ENCODE measurements at regions not wholly inside any gene's neighbourhood (a gene's known extent, or its start where the extent isn't known, plus 50 kb on each side); places are given as distances from the start of the nearest gene placed in this dataset.

DNA sequence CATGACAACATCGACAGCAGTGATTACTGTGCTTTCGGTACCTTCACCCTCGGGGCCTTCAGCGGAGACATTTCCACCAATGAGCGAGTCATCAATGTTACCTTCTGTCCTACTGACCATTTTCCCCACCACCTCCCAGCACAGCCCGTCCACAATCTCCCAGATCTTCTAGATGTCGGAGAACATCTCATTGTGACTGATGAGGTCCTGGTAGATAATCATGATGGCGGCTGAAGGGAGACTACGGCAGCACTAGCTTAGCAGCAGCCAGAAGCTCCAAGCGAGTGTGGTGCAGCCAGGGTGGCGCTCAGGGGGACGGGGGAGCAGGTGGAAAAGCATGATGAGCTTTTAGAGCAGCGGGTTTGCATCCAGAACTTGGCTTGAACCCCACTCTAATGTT lies 379.0 kb downstream of the TLR4 start:
- H3K36me3 Mint-ChIP-seq: no peaks in the 10 kb centered on the region
- intact Hi-C loops (cut with micrococcal nuclease): no loop called here
- no peak overlapping the region for H3K27ac Mint-ChIP-seq
- H3K4me3 ChIP-seq (ENCODE audit: low read length): no peak overlapping the region
- TF ChIP-seq, protein P1, sequence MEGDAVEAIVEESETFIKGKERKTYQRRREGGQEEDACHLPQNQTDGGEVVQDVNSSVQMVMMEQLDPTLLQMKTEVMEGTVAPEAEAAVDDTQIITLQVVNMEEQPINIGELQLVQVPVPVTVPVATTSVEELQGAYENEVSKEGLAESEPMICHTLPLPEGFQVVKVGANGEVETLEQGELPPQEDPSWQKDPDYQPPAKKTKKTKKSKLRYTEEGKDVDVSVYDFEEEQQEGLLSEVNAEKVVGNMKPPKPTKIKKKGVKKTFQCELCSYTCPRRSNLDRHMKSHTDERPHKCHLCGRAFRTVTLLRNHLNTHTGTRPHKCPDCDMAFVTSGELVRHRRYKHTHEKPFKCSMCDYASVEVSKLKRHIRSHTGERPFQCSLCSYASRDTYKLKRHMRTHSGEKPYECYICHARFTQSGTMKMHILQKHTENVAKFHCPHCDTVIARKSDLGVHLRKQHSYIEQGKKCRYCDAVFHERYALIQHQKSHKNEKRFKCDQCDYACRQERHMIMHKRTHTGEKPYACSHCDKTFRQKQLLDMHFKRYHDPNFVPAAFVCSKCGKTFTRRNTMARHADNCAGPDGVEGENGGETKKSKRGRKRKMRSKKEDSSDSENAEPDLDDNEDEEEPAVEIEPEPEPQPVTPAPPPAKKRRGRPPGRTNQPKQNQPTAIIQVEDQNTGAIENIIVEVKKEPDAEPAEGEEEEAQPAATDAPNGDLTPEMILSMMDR (IDR thresholded peaks at IDR 0.05): no peak
- no peaks in the 10 kb centered on the region for H3K4me1 Mint-ChIP-seq
- H3K27me3 Mint-ChIP-seq (ENCODE audit: low read depth in 2 of 2): no peaks in the 10 kb centered on the region
- WGBS (ENCODE audit: insufficient coverage): 93% methylated on average over 12 of the region's 13 CpGs
- H3K36me3 ChIP-seq (ENCODE audit: control insufficient read depth, insufficient read depth, low read length): no peaks in the 10 kb centered on the region
- H3K4me3 Mint-ChIP-seq: no peak overlapping the region
- DNase-seq (no peak), ATAC-seq (no peak)
- H3K4me1 ChIP-seq (ENCODE audit: control insufficient read depth, insufficient read depth, low read length): no peaks in the 10 kb centered on the region
- no peak overlapping the region for H3K27ac ChIP-seq (ENCODE audit: low read length)
- H3K9me3 Mint-ChIP-seq: no peaks in the 10 kb centered on the region
- H3K27me3 ChIP-seq (ENCODE audit: control insufficient read depth, insufficient read depth, low read length): no peaks in the 10 kb centered on the region
- no peaks in the 10 kb centered on the region for H3K9me3 ChIP-seq (ENCODE audit: control insufficient read depth, insufficient read depth, low read length)

DNA sequence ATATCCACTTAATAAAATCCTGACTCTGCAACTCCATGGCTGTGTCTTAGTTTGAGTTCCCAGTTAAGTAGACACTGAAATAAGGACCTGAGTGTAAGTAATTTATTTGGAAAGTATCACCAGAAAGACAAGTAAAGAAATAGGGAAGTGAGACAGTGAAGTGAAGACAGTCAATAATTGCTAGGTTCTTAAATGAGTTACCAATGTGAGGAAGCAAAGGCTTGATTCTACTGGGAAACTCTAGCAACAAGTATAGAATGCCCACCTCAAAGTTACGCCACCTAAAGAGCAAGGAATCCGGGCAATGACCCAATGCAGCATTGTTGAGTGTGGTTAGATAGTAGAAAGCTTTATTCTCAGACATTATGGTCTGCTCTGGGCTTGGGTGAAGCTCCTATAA lies 383.9 kb downstream of the TLR4 start:
- DNase-seq (no peak), ATAC-seq (no peak)
- Mint-ChIP-seq H3K27ac (no peak overlapping the region), H3K4me1 (no peaks in the 10 kb centered on the region), H3K9me3 (no peaks in the 10 kb centered on the region), H3K27me3 (ENCODE audit: low read depth in 2 of 2) (no peaks in the 10 kb centered on the region), H3K4me3 (no peak overlapping the region), H3K36me3 (no peaks in the 10 kb centered on the region)
- intact Hi-C loops (cut with micrococcal nuclease): no loop called here
- H3K27ac ChIP-seq (ENCODE audit: low read length): no peak overlapping the region
- H3K36me3 ChIP-seq (ENCODE audit: control insufficient read depth, insufficient read depth, low read length): no peaks in the 10 kb centered on the region
- no peaks in the 10 kb centered on the region for H3K9me3 ChIP-seq (ENCODE audit: control insufficient read depth, insufficient read depth, low read length)
- WGBS (ENCODE audit: insufficient coverage): 92% methylated on average over 2 of the region's 2 CpGs
- no peaks in the 10 kb centered on the region for H3K4me1 ChIP-seq (ENCODE audit: control insufficient read depth, insufficient read depth, low read length)
- H3K27me3 ChIP-seq (ENCODE audit: control insufficient read depth, insufficient read depth, low read length): no peaks in the 10 kb centered on the region
- TF ChIP-seq, protein P1 (IDR thresholded peaks at IDR 0.05): no peak
- no peak overlapping the region for H3K4me3 ChIP-seq (ENCODE audit: low read length)

DNA sequence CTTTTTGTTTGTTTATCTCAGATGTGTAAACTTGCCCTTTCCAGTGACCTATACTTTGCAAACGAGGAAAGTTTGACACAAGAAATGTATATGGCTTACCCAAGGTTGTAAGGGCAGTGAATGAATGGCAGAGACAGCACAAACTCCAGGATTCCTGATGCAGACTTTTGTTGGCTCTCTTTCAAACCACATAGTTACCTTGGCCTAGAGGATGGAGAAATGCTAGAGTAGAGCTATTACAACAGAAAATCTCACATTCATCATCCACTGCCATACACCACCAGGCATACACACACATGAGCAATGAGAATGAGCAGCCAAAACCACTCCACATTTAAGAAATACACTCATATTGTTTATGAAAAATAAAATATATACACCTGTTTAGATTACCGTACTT lies 387.0 kb downstream of the TLR4 start:
- Histone ChIP-seq H3K36me3 (ENCODE audit: control insufficient read depth, insufficient read depth, low read length) (no peaks in the 10 kb centered on the region), H3K9me3 (ENCODE audit: control insufficient read depth, insufficient read depth, low read length) (no peaks in the 10 kb centered on the region), H3K4me1 (ENCODE audit: control insufficient read depth, insufficient read depth, low read length) (no peaks in the 10 kb centered on the region), H3K27ac (ENCODE audit: low read length) (no peak overlapping the region), H3K4me3 (ENCODE audit: low read length) (no peak overlapping the region), H3K27me3 (ENCODE audit: control insufficient read depth, insufficient read depth, low read length) (no peaks in the 10 kb centered on the region)
- Mint-ChIP-seq H3K4me3 (no peak overlapping the region), H3K4me1 (no peaks in the 10 kb centered on the region), H3K9me3 (no peaks in the 10 kb centered on the region), H3K36me3 (no peaks in the 10 kb centered on the region), H3K27me3 (ENCODE audit: low read depth in 2 of 2) (no peaks in the 10 kb centered on the region), H3K27ac (no peak overlapping the region)
- TF ChIP-seq, protein P1 (IDR thresholded peaks at IDR 0.05): no peak
- DNase-seq (no peak), ATAC-seq (no peak)
- intact Hi-C loops (cut with micrococcal nuclease): no loop called here
- 82% methylated on average over 2 of the region's 2 CpGs for WGBS (ENCODE audit: insufficient coverage)

DNA sequence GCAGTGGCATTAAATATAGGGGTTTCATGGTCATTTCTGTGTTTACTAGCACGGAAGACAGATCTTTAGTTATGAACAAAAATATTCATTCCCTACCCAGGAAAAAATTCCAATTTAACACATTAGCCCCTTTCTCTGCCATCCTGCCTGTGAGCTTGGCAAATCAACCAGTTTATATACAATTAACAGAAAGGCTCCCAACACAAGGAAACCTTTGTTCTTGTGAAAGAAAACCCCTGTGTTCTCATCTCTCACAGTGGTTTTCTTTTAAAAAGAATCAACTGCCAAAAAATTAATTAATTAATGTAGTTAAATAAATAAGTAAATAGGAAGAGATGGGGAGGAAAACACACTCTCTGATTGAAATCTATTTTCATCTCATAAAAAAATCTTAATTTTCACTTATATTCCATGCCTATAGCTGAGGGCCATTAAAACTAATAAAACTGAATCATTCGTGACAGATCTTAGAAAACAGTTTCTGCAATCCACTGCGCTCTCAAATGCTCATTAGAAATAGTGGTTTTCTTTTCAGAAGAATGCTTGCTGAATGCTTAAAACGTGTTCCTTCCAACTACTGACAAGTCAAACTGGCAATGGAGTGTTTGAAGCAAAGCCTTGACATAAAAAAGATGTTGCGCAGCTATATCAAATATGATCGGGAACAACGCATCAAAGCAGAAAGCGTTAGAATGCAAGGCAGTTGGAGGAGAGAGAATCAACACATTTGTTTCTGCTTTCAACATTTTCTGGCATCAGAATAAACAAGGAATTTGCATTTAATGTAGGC lies 387.7 kb downstream of the TLR4 start:
- Mint-ChIP-seq H3K9me3 (no peaks in the 10 kb centered on the region), H3K27ac (no peak overlapping the region), H3K4me3 (no peak overlapping the region), H3K27me3 (ENCODE audit: low read depth in 2 of 2) (no peaks in the 10 kb centered on the region), H3K4me1 (no peaks in the 10 kb centered on the region), H3K36me3 (no peaks in the 10 kb centered on the region)
- Histone ChIP-seq H3K27me3 (ENCODE audit: control insufficient read depth, insufficient read depth, low read length) (no peaks in the 10 kb centered on the region), H3K27ac (ENCODE audit: low read length) (no peak overlapping the region), H3K36me3 (ENCODE audit: control insufficient read depth, insufficient read depth, low read length) (no peaks in the 10 kb centered on the region), H3K4me1 (ENCODE audit: control insufficient read depth, insufficient read depth, low read length) (no peaks in the 10 kb centered on the region), H3K4me3 (ENCODE audit: low read length) (no peak overlapping the region), H3K9me3 (ENCODE audit: control insufficient read depth, insufficient read depth, low read length) (no peaks in the 10 kb centered on the region)
- TF ChIP-seq, protein P1 (IDR thresholded peaks at IDR 0.05): no peak
- ATAC-seq: no peak
- WGBS (ENCODE audit: insufficient coverage): 81% methylated on average over 8 of the region's 8 CpGs
- intact Hi-C loops (cut with micrococcal nuclease): no loop called here
- DNase-seq: no peak

All from natural killer cell (primary cell).